GM12891 (cell line): ENCODE measurements at regions not wholly inside any gene's neighbourhood (a gene's known extent, or its start where the extent isn't known, plus 50 kb on each side); places are given as distances from the start of the nearest gene placed in this dataset.

Experiments
- POLR2A ChIP-seq: IDR thresholded peaks from 2 replicates; pipeline ENCODE4 v1.6.1; 2011; ENCODE audit warnings: low read depth, low read length, control low read depth
- POLR2AphosphoS5 ChIP-seq: IDR thresholded peaks from 2 replicates; pipeline ENCODE4 v1.6.1; 2011; ENCODE audit warnings: low read depth, low read length, control low read depth
- SPI1 ChIP-seq: IDR thresholded peaks from 2 replicates; pipeline ENCODE4 v1.6.1; 2011; ENCODE audit warnings: low read depth, low read length, control low read depth
- TAF1 ChIP-seq: IDR thresholded peaks from 2 replicates; pipeline ENCODE4 v1.6.1; 2011; ENCODE audit warnings: low read depth, low read length, control low read depth

DNA sequence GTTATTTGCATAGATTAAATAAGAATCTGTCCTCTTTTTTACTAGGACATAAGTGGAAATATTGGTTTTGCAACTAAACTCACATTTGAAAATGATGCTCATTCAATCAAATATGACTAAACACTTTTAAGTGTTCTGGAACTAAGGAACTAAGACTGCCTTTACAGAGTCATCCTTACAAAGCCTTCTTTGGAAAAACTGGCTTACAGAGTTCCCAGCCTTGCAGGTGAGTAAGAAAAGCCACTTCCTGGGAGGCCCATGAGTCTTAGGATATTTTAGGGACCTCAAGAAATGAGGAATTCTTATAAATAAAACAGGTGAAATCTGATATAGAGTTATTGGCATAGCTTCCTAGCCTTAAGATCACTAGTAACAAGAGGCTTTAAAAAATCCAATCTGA, 135.5 kb downstream of the ALOX5 start:
- TF ChIP-seq POLR2AphosphoS5, result no peak
- TF ChIP-seq POLR2A, result no peak
- TF ChIP-seq TAF1, result no peak
- no peak for TF ChIP-seq SPI1
